HepG2 (cell line): ENCODE measurements at regions not wholly inside any gene's neighbourhood (a gene's known extent, or its start where the extent isn't known, plus 50 kb on each side); places are given as distances from the start of the nearest gene placed in this dataset.
"Not testable (repeated sequence)": the region's sequence is repeated elsewhere in the genome, so short reads cannot be mapped to it uniquely, and the experiment has no call there.

Experiments
- ATAC-seq: fragments of 200-7000 bp; cut with Tn5 transposase; 3 replicates; pipeline ENCODE4 v1.9.1; 2020; ENCODE audit warnings: mild to moderate bottlenecking, moderate library complexity
- BruUV-seq: library from RNA; stranded (reverse); fragments of 400-500 nt; replicated peaks from 2 replicates; lab custom pipeline; 2021; lab: Mats Ljungman, UMichigan
- CTCF ChIA-PET: fragments of 300-600 bp; formaldehyde crosslinking; extraction: SDS; loops from one replicate; lab custom pipeline; 2021; ENCODE audit warnings: low total read pairs, inconsistent platforms, low intra/inter-chr PET ratio; lab: Yijun Ruan, JAX
- POLR2A ChIA-PET: fragments of 350-600 bp; sonication (Branson Sonifier 250); formaldehyde crosslinking; loops from one replicate; lab custom pipeline; 2020; ENCODE audit warnings: antibody characterized with exemption, inconsistent platforms; lab: Yijun Ruan, JAX
- DNase-seq: peaks from one replicate; pipeline ENCODE4 v3.0.0-alpha.2; 2015; ENCODE audit warnings: low spot score
- FAIRE-seq: peaks from 3 replicates; lab custom pipeline; 2011; peaks lifted over from hg19 to GRCh38; lab: Jason Lieb, UNC
- H2AFZ ChIP-seq: one replicate; pipeline ENCODE4 v1.6.1; 2011; ENCODE audit warnings: low read length, inconsistent platforms
- H3K27ac ChIP-seq: fragments of 300-600 bp; 3 replicates; pipeline ENCODE4 v1.8.0; 2011; ENCODE audit warnings: mixed run types, mild to moderate bottlenecking, mixed read lengths, low read length, inconsistent platforms; ENCODE audit not compliant: insufficient read depth; ENCODE audit errors: extremely low read length
- H3K27me3 ChIP-seq, 2 experiments: fragments of 200-600 bp in 1 of 2; 2 replicates in 1 of 2; 3 replicates in 1 of 2; pipeline versions ENCODE4 v1.6.0 to v1.8.0; 2011; ENCODE audit warnings: low read length in 2 of 2, mild to moderate bottlenecking in 2 of 2, moderate library complexity in 2 of 2, inconsistent platforms in 1 of 2; ENCODE audit not compliant: insufficient read depth in 2 of 2, control insufficient read depth in 1 of 2
- H3K36me3 ChIP-seq, 2 experiments: fragments of 200-600 bp in 1 of 2; replicated peaks in 1 of 2; 2 replicates in 1 of 2; 3 replicates in 1 of 2; pipeline versions ENCODE4 v1.5.1 to v1.8.0; 2011; ENCODE audit warnings: low read length in 2 of 2, inconsistent platforms in 1 of 2; ENCODE audit not compliant: insufficient read depth in 2 of 2, control insufficient read depth in 1 of 2
- H3K4me1 ChIP-seq: 2 replicates; pipeline ENCODE4 v1.5.1; 2012; ENCODE audit warnings: low read length, inconsistent platforms; ENCODE audit not compliant: insufficient read depth
- H3K4me2 ChIP-seq: 2 replicates; pipeline ENCODE4 v1.6.0; 2011; ENCODE audit warnings: low read depth, low read length, inconsistent platforms
- H3K4me3 ChIP-seq, 3 experiments: fragments of 200-600 bp in 1 of 3; sonication (generic), shearing (Covaris generic) in 1 of 3; replicated peaks in 1 of 3; 2 replicates each; pipeline ENCODE4 v1.5.1; 2011 to 2016; ENCODE audit warnings: low read length in 3 of 3, inconsistent platforms in 2 of 3, low read depth in 2 of 3, mild to moderate bottlenecking in 2 of 3, control low read depth in 1 of 3, mixed read lengths in 1 of 3; ENCODE audit not compliant: insufficient read depth in 1 of 3
- H3K79me2 ChIP-seq: one replicate; pipeline ENCODE4 v1.6.1; 2011; ENCODE audit warnings: low read length, inconsistent platforms; ENCODE audit not compliant: insufficient read depth
- H3K9ac ChIP-seq: 2 replicates; pipeline ENCODE4 v1.6.0; 2011; ENCODE audit warnings: mild to moderate bottlenecking, low read depth, low read length, inconsistent platforms; ENCODE audit not compliant: insufficient read depth
- H3K9me3 ChIP-seq: 2 replicates; pipeline ENCODE4 v1.5.1; 2012; ENCODE audit warnings: mild to moderate bottlenecking, low read length
- H4K20me1 ChIP-seq: 2 replicates; pipeline ENCODE4 v1.6.0; 2011; ENCODE audit warnings: inconsistent platforms, mild to moderate bottlenecking, low read length, moderate library complexity; ENCODE audit not compliant: insufficient read depth
- ATF7 ChIP-seq, 2 experiments: fragments of 450-650 bp in 1 of 2; sonication (generic) in 1 of 2; formaldehyde crosslinking in 1 of 2; IDR thresholded peaks; 2 replicates each; pipeline versions ENCODE4 v1.4.0 to v1.6.1; 2016 to 2020; ENCODE audit warnings: antibody characterized with exemption in 1 of 2, mild to moderate bottlenecking in 1 of 2, missing genetic modification reagents in 1 of 2
- BATF2 ChIP-seq: sonication (generic); formaldehyde crosslinking; IDR thresholded peaks from 2 replicates; pipeline ENCODE4 v1.8.0; 2022; ENCODE audit warnings: mild to moderate bottlenecking, missing genetic modification reagents, moderate library complexity
- CREB1 ChIP-seq, 2 experiments: fragments of 450-650 bp in 1 of 2; IDR thresholded peaks; 2 replicates each; pipeline ENCODE4 v1.6.1; 2016 to 2017; ENCODE audit warnings: control low read depth in 1 of 2, mild to moderate bottlenecking in 1 of 2, missing compliant biosample characterization in 1 of 2, missing genetic modification characterization in 1 of 2
- TOPORS ChIP-seq: sonication (generic); formaldehyde crosslinking; IDR thresholded peaks from 2 replicates; pipeline ENCODE4 v1.8.0; 2023; ENCODE audit warnings: mild to moderate bottlenecking, missing genetic modification reagents
- ZNF260 ChIP-seq: sonication (generic); formaldehyde crosslinking; IDR thresholded peaks from 2 replicates; pipeline ENCODE4 v1.4.0; 2020; ENCODE audit warnings: missing genetic modification reagents, low read depth, mild to moderate bottlenecking, borderline replicate concordance
- ZNF264 ChIP-seq: sonication (generic); formaldehyde crosslinking; IDR thresholded peaks from 2 replicates; pipeline ENCODE4 v1.4.0; 2020; ENCODE audit warnings: missing genetic modification reagents
- WGBS: methylation state at CpG from one replicate; pipeline ENCODE4 v1.1.6; 2017; ENCODE audit warnings: low lambda C conversion rate; 5-methylcytosine and 5-hydroxymethylcytosine counted together
- in situ Hi-C: cut with HindIII; loops from 2 replicates; pipeline ENCODE4 v1.10.0; 2017; ENCODE audit warnings: low pct_unique_long_range_greater_than_20kb; ENCODE audit not compliant: extremely low pct_ligation_motif_present
- intact Hi-C: fragments of 100-400 bp; cut with micrococcal nuclease; formaldehyde crosslinking; loops from one replicate; pipeline ENCODE4 v1.10.0; 2022; ENCODE audit not compliant: unreplicated experiment

GRCh38 chr3:144506375-144506774, 534.8 kb downstream of the DIPK2A start:
- H3K27ac ChIP-seq; H3K4me1 ChIP-seq; H3K79me2 ChIP-seq; intact Hi-C loops; H3K4me2 ChIP-seq; H3K9ac ChIP-seq; H3K9me3 ChIP-seq; CTCF ChIA-PET; ATAC-seq; H3K27me3 ChIP-seq; H4K20me1 ChIP-seq; FAIRE-seq; DNase-seq; BruUV-seq; in situ Hi-C loops; H3K4me3 ChIP-seq; POLR2A ChIA-PET; H3K36me3 ChIP-seq; H2AFZ ChIP-seq; TF ChIP-seq CREB1, ATF7 (CRISPR knock-in tag; IDR thresholded peaks at IDR 0.05): not testable (repeated sequence)
- WGBS, result 19% methylated on average over 4 of the region's 4 CpGs
- TF ChIP-seq CREB1 (IDR thresholded peaks at IDR 0.05) (peak; percentile 87), ATF7 (IDR thresholded peaks at IDR 0.05) (peak; percentile 65)

DNA sequence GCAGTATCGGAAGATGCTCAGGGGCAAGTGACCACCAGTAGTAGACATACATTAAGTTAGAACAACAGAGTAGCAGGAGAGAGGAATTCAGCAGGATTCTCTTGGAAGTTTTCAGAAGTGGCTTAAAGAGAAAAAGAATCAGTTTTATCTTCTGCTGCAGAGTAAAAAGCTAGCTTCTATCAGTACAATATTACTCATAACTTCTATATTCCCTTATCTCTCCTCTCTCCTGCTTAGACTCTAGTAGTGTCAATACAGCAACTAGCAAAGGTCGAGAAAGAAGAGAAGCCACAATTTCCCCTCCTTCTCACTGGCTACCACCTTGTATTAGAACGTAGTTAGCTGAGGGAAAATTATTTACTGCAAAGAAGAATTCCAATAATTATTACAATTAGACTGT, 539.7 kb downstream of the DIPK2A start:
- H3K4me2 ChIP-seq, result no peak overlapping the region
- H3K79me2 ChIP-seq, result no peaks in the 10 kb centered on the region
- H3K9ac ChIP-seq, result no peak overlapping the region
- no peak for ATAC-seq
- TF ChIP-seq ZNF264 (CRISPR knock-in tag), result no peak
- TF ChIP-seq ZNF260 (CRISPR knock-in tag), result no peak
- no peak for TF ChIP-seq TOPORS (CRISPR knock-in tag)
- no peak for TF ChIP-seq BATF2 (CRISPR knock-in tag)
- no peak for DNase-seq
- no peaks in the 10 kb centered on the region for H3K36me3 ChIP-seq
- BruUV-seq, result no TSS peak
- H2AFZ ChIP-seq, result no peak overlapping the region
- FAIRE-seq, result no peak
- H4K20me1 ChIP-seq, result no peaks in the 10 kb centered on the region
- H3K27me3 ChIP-seq, result no peaks in the 10 kb centered on the region
- no peak overlapping the region for H3K27ac ChIP-seq
- in situ Hi-C loops (no loop called here), intact Hi-C loops (no loop called here)
- ChIA-PET CTCF (no interaction called here), POLR2A (no interaction called here)
- no peaks in the 10 kb centered on the region for H3K9me3 ChIP-seq
- H3K4me1 ChIP-seq, result no peaks in the 10 kb centered on the region
- WGBS, result 4% methylated on average over 3 of the region's 3 CpGs
- H3K4me3 ChIP-seq, result no peak overlapping the region
